ENCODE measurements at regions not wholly inside any gene's neighbourhood (a gene's known extent, or its start where the extent isn't known, plus 50 kb on each side); places are given as distances from the start of the nearest gene placed in this dataset.

- no peak for DNase-seq (ENCODE audit: low spot score)
Observed at GRCh38 chr3:106755336-106755735, 621.9 kb upstream of the CCDC54 start.

- DNase-seq (ENCODE audit: low spot score): no peak
Observed at GRCh38 chr3:106756901-106757300, 620.3 kb upstream of the CCDC54 start.

GRCh38 chr3:106758459-106758858, 618.8 kb upstream of the CCDC54 start:
- DNase-seq (ENCODE audit: low spot score): no peak

GRCh38 chr3:106759731-106760130, 617.5 kb upstream of the CCDC54 start:
- no peak for DNase-seq (ENCODE audit: low spot score)

GRCh38 chr3:106765342-106765741, 611.9 kb upstream of the CCDC54 start:
- no peak for DNase-seq (ENCODE audit: low spot score)

- no peak for DNase-seq (ENCODE audit: low spot score)
Observed at GRCh38 chr3:106768941-106769480, 608.2 kb upstream of the CCDC54 start.

GRCh38 chr3:106773795-106774194, 603.4 kb upstream of the CCDC54 start:
- no peak for DNase-seq (ENCODE audit: low spot score)

- no peak for DNase-seq (ENCODE audit: low spot score)
Observed at GRCh38 chr3:106783231-106783630, 594.0 kb upstream of the CCDC54 start.

- no peak for DNase-seq (ENCODE audit: low spot score)
Observed at GRCh38 chr3:106789276-106789675, 588.0 kb upstream of the CCDC54 start.

GRCh38 chr3:106792716-106793115, 584.5 kb upstream of the CCDC54 start:
- DNase-seq (ENCODE audit: low spot score): no peak

- DNase-seq (ENCODE audit: low spot score): no peak
Observed at GRCh38 chr3:106794442-106794841, 582.8 kb upstream of the CCDC54 start.

- DNase-seq (ENCODE audit: low spot score): no peak
Observed at GRCh38 chr3:106795553-106795952, 581.7 kb upstream of the CCDC54 start.

- no peak for DNase-seq (ENCODE audit: low spot score)
Observed at GRCh38 chr3:106797461-106797860, 579.8 kb upstream of the CCDC54 start.

- DNase-seq (ENCODE audit: low spot score): no peak
Observed at GRCh38 chr3:106805625-106806024, 571.6 kb upstream of the CCDC54 start.

- DNase-seq (ENCODE audit: low spot score): no peak
Observed at GRCh38 chr3:106806964-106807363, 570.3 kb upstream of the CCDC54 start.

- DNase-seq (ENCODE audit: low spot score): no peak
Observed at GRCh38 chr3:106809041-106809440, 568.2 kb upstream of the CCDC54 start.

GRCh38 chr3:106809623-106810299, 567.5 kb upstream of the CCDC54 start:
- DNase-seq (ENCODE audit: low spot score): no peak

- DNase-seq (ENCODE audit: low spot score): no peak
Observed at GRCh38 chr3:106810300-106810875, 566.9 kb upstream of the CCDC54 start.

GRCh38 chr3:106811376-106811775, 565.9 kb upstream of the CCDC54 start:
- DNase-seq (ENCODE audit: low spot score): no peak

GRCh38 chr3:106813742-106814141, 563.5 kb upstream of the CCDC54 start:
- DNase-seq (ENCODE audit: low spot score): no peak

GRCh38 chr3:106814231-106814630, 563.0 kb upstream of the CCDC54 start:
- no peak for DNase-seq (ENCODE audit: low spot score)

- no peak for DNase-seq (ENCODE audit: low spot score)
Observed at GRCh38 chr3:106816838-106817237, 560.4 kb upstream of the CCDC54 start.

- no peak for DNase-seq (ENCODE audit: low spot score)
Observed at GRCh38 chr3:106817706-106818105, 559.5 kb upstream of the CCDC54 start.

GRCh38 chr3:106819440-106819839, 557.8 kb upstream of the CCDC54 start:
- no peak for DNase-seq (ENCODE audit: low spot score)
